Hepatocyte (in vitro differentiated cells): ENCODE measurements at regions not wholly inside any gene's neighbourhood (a gene's known extent, or its start where the extent isn't known, plus 50 kb on each side); places are given as distances from the start of the nearest gene placed in this dataset.

ENCODE experiments used
- EZH2 ChIP-seq: fragments of 200-600 bp; sonication (generic); IDR thresholded peaks from 2 replicates; pipeline ENCODE4 v1.6.1; 2016; ENCODE audit warnings: antibody characterized with exemption, mild to moderate bottlenecking, borderline replicate concordance
- TF ChIP-seq, protein P1 (sequence below): fragments of 200-600 bp; sonication (generic); IDR thresholded peaks from 2 replicates; pipeline ENCODE4 v1.5.1; 2016; ENCODE audit warnings: antibody characterized with exemption, mild to moderate bottlenecking; ENCODE audit not compliant: poor library complexity

DNA sequence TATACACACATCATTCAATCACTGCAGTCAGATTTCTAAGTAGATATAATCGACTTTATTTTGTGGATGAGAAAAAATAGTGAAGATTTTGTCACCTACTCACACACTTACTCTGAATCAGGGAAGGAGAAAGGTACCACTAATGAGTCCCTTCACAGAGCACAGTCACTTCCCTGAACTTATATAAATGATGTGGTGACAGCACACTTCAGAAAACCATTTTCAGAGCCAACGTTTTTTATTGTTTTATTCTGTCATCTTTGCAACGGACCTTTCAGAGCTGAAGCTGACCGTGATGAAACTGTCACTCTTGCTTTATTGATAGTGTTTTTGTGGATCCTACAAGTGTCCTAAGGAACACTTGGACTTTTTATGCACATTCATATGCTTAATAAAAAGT lies 956.6 kb downstream of the SQOR start:
- TF ChIP-seq, protein P1, sequence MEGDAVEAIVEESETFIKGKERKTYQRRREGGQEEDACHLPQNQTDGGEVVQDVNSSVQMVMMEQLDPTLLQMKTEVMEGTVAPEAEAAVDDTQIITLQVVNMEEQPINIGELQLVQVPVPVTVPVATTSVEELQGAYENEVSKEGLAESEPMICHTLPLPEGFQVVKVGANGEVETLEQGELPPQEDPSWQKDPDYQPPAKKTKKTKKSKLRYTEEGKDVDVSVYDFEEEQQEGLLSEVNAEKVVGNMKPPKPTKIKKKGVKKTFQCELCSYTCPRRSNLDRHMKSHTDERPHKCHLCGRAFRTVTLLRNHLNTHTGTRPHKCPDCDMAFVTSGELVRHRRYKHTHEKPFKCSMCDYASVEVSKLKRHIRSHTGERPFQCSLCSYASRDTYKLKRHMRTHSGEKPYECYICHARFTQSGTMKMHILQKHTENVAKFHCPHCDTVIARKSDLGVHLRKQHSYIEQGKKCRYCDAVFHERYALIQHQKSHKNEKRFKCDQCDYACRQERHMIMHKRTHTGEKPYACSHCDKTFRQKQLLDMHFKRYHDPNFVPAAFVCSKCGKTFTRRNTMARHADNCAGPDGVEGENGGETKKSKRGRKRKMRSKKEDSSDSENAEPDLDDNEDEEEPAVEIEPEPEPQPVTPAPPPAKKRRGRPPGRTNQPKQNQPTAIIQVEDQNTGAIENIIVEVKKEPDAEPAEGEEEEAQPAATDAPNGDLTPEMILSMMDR = no peak
- no peak for TF ChIP-seq EZH2
